ENCODE measurements at regions not wholly inside any gene's neighbourhood (a gene's known extent, or its start where the extent isn't known, plus 50 kb on each side); places are given as distances from the start of the nearest gene placed in this dataset.

GRCh38 chr14:71317385-71318096, 410.3 kb downstream of the PCNX1 start:
- H3K4me1 ChIP-seq, result peaks cover 18% of the 10 kb centered on the region
- H3K27me3 ChIP-seq (ENCODE audit: low read depth), result no peaks in the 10 kb centered on the region
- no peaks in the 10 kb centered on the region for H3K9me3 ChIP-seq
- H3K4me3 ChIP-seq, result no peak overlapping the region
- DNase-seq (no peak), ATAC-seq (no peak)
- TF ChIP-seq CTCF (IDR thresholded peaks at IDR 0.05), result no peak
- H3K27ac ChIP-seq, result no peak overlapping the region
- no peaks in the 10 kb centered on the region for H3K36me3 ChIP-seq
- intact Hi-C loops (cut with DNase I), result no loop called here

GRCh38 chr14:71318097-71318459, 410.8 kb downstream of the PCNX1 start:
- DNase-seq (no peak), ATAC-seq (no peak)
- H3K36me3 ChIP-seq, result no peaks in the 10 kb centered on the region
- H3K4me1 ChIP-seq, result peaks cover 23% of the 10 kb centered on the region
- no peaks in the 10 kb centered on the region for H3K27me3 ChIP-seq (ENCODE audit: low read depth)
- H3K27ac ChIP-seq, result no peak overlapping the region
- no peaks in the 10 kb centered on the region for H3K9me3 ChIP-seq
- TF ChIP-seq CTCF (IDR thresholded peaks at IDR 0.05), result no peak
- no peak overlapping the region for H3K4me3 ChIP-seq
- intact Hi-C loops (cut with DNase I), result no loop called here

GRCh38 chr14:71319666-71320065, 412.4 kb downstream of the PCNX1 start:
- intact Hi-C loops (cut with DNase I), result no loop called here
- no peak for DNase-seq
- Histone ChIP-seq H3K4me3 (peak overlapping the region; percentile 88), H3K27me3 (ENCODE audit: low read depth) (no peaks in the 10 kb centered on the region), H3K4me1 (peaks cover 34% of the 10 kb centered on the region), H3K27ac (peak overlapping the region; percentile 98), H3K9me3 (no peaks in the 10 kb centered on the region), H3K36me3 (no peaks in the 10 kb centered on the region)
- ATAC-seq, result no peak
- no peak for TF ChIP-seq CTCF (IDR thresholded peaks at IDR 0.05)

GRCh38 chr14:71320107-71320733, 413.0 kb downstream of the PCNX1 start, which contains the start of gene SIPA1L1:
SIPA1L1 (plus strand) TSS chr14:71320476.
- ATAC-seq, result peak; percentile 96 to 97

More at GRCh38 chr14:71320107-71320733, 413.0 kb downstream of the PCNX1 start, which contains the start of gene SIPA1L1:
- no peaks in the 10 kb centered on the region for H3K36me3 ChIP-seq
- H3K4me3 ChIP-seq, result peak within 1 kb of the TSS; percentile 88
- no peaks in the 10 kb centered on the region for H3K27me3 ChIP-seq (ENCODE audit: low read depth)
- peak; percentile 98 for DNase-seq
- peak within 1 kb of the TSS; percentile 98 for H3K27ac ChIP-seq
- TF ChIP-seq CTCF (IDR thresholded peaks at IDR 0.05), result no peak
- intact Hi-C loops (cut with DNase I), result no loop called here
- no peaks in the 10 kb centered on the region for H3K9me3 ChIP-seq
- H3K4me1 ChIP-seq, result peaks cover 39% of the 10 kb centered on the region
